Gastrocnemius medialis (tissue), 4 donors: ENCODE measurements at regions not wholly inside any gene's neighbourhood (a gene's known extent, or its start where the extent isn't known, plus 50 kb on each side); places are given as distances from the start of the nearest gene placed in this dataset.
"Not testable (repeated sequence)": the region's sequence is repeated elsewhere in the genome, so short reads cannot be mapped to it uniquely, and the experiment has no call there.

Experiments
- POLR2A ChIP-seq, 2 donors: fragments of 450-650 bp; IDR thresholded peaks; one replicate each; pipeline ENCODE4 v1.6.1; 2017; ENCODE audit warnings: antibody characterized with exemption in 2 of 2, mild to moderate bottlenecking in 2 of 2, moderate library complexity in 2 of 2
- TF ChIP-seq, protein P1 (sequence below), 5 experiments: fragments of 450-650 bp in 3 of 5; fragments of 200-600 bp in 2 of 5; sonication (generic) in 2 of 5; IDR thresholded peaks in 4 of 5; conservative IDR thresholded peaks in 1 of 5; 1 replicate in 4 of 5; 2 replicates in 1 of 5; pipeline ENCODE4 v1.5.1; 2016 to 2019; ENCODE audit warnings: antibody characterized with exemption in 5 of 5, mild to moderate bottlenecking in 3 of 5, moderate library complexity in 3 of 5

- not testable (repeated sequence) for TF ChIP-seq POLR2A (IDR thresholded peaks at IDR 0.05)
- TF ChIP-seq, protein P1, sequence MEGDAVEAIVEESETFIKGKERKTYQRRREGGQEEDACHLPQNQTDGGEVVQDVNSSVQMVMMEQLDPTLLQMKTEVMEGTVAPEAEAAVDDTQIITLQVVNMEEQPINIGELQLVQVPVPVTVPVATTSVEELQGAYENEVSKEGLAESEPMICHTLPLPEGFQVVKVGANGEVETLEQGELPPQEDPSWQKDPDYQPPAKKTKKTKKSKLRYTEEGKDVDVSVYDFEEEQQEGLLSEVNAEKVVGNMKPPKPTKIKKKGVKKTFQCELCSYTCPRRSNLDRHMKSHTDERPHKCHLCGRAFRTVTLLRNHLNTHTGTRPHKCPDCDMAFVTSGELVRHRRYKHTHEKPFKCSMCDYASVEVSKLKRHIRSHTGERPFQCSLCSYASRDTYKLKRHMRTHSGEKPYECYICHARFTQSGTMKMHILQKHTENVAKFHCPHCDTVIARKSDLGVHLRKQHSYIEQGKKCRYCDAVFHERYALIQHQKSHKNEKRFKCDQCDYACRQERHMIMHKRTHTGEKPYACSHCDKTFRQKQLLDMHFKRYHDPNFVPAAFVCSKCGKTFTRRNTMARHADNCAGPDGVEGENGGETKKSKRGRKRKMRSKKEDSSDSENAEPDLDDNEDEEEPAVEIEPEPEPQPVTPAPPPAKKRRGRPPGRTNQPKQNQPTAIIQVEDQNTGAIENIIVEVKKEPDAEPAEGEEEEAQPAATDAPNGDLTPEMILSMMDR (IDR thresholded peaks at IDR 0.05 in 4 of 5, conservative IDR thresholded peaks at IDR 0.05 in 1 of 5) = not testable (repeated sequence)
Measured at GRCh38 chr21:9820579-9820978, 700.8 kb upstream of the TPTE start.
